PC-9 (cell line): ENCODE measurements at regions not wholly inside any gene's neighbourhood (a gene's known extent, or its start where the extent isn't known, plus 50 kb on each side); places are given as distances from the start of the nearest gene placed in this dataset.

Experiments used
- BruUV-seq: library from RNA; stranded (reverse); fragments of 400-500 nt; replicated peaks from 2 replicates; lab custom pipeline; 2021; lab: Mats Ljungman, UMichigan
- CTCF ChIA-PET: fragments of 300-600 bp; sonication (Branson Sonifier 250); formaldehyde crosslinking; loops from one replicate; lab custom pipeline; 2022; ENCODE audit warnings: antibody characterized with exemption; lab: Charles Lee
- POLR2A ChIA-PET: fragments of 300-600 bp; sonication (Branson Sonifier 250); formaldehyde crosslinking; loops from one replicate; lab custom pipeline; 2022; ENCODE audit warnings: antibody characterized with exemption; ENCODE audit not compliant: unreplicated experiment; lab: Charles Lee
- DNase-seq, 2 experiments: peaks; one replicate each; pipeline versions ENCODE4 v3.0.0 to v3.0.0-alpha.2; 2015 to 2022; ENCODE audit warnings: mixed read lengths in 1 of 2
- H2AFZ ChIP-seq: fragments of 200-600 bp; sonication (generic); 2 replicates; pipeline ENCODE4 v1.8.1; 2017; ENCODE audit warnings: antibody characterized with exemption
- H3F3A ChIP-seq: fragments of 200-600 bp; sonication (generic); 2 replicates; pipeline ENCODE4 v1.8.1; 2017; ENCODE audit warnings: antibody characterized with exemption, mild to moderate bottlenecking, low read depth; ENCODE audit not compliant: insufficient read depth
- H3K27ac ChIP-seq: fragments of 200-600 bp; sonication (generic); 2 replicates; pipeline ENCODE4 v1.6.1; 2016; ENCODE audit warnings: mixed run types
- H3K27me3 ChIP-seq: fragments of 200-600 bp; sonication (generic); 2 replicates; pipeline ENCODE4 v1.6.1; 2016; ENCODE audit warnings: low read depth, mixed run types; ENCODE audit not compliant: insufficient read depth
- H3K36me3 ChIP-seq: fragments of 200-600 bp; sonication (generic); 2 replicates; pipeline ENCODE4 v1.6.1; 2016; ENCODE audit warnings: low read depth, mixed run types
- H3K4me1 ChIP-seq: fragments of 200-600 bp; sonication (generic); replicated peaks from 2 replicates; pipeline ENCODE4 v1.6.1; 2016; ENCODE audit warnings: mixed run types; ENCODE audit not compliant: insufficient read depth
- H3K4me2 ChIP-seq: fragments of 200-600 bp; sonication (generic); 2 replicates; pipeline ENCODE4 v1.6.1; 2017; ENCODE audit warnings: mixed run types
- H3K4me3 ChIP-seq: fragments of 200-600 bp; sonication (generic); 2 replicates; pipeline ENCODE4 v1.6.1; 2016; ENCODE audit warnings: mixed run types
- H3K79me2 ChIP-seq: fragments of 200-600 bp; sonication (generic); 2 replicates; pipeline ENCODE4 v1.6.1; 2017; ENCODE audit warnings: low read depth, mixed run types
- H3K9me2 ChIP-seq: fragments of 200-600 bp; sonication (generic); 2 replicates; pipeline ENCODE4 v1.8.1; 2017; ENCODE audit warnings: mild to moderate bottlenecking; ENCODE audit not compliant: insufficient read depth
- H3K9me3 ChIP-seq: fragments of 200-600 bp; sonication (generic); 2 replicates; pipeline ENCODE4 v1.8.1; 2016; ENCODE audit warnings: low read depth; ENCODE audit not compliant: insufficient read depth
- H4K20me1 ChIP-seq: fragments of 200-600 bp; sonication (generic); 2 replicates; pipeline ENCODE4 v1.8.1; 2017; ENCODE audit not compliant: insufficient read depth
- CTCF ChIP-seq: fragments of 200-600 bp; sonication (generic); conservative IDR thresholded peaks from 2 replicates; pipeline ENCODE4 v1.6.1; 2017; ENCODE audit warnings: mixed run types, antibody characterized with exemption, mild to moderate bottlenecking, moderate library complexity
- EZH2 ChIP-seq: fragments of 200-600 bp; sonication (generic); IDR thresholded peaks from 2 replicates; pipeline ENCODE4 v1.8.0; 2017; ENCODE audit warnings: antibody characterized with exemption, low read depth
- intact Hi-C: fragments of 100-400 bp; cut with micrococcal nuclease; formaldehyde crosslinking; loops from one replicate; pipeline ENCODE4 v1.10.0; 2022; ENCODE audit not compliant: unreplicated experiment

DNA sequence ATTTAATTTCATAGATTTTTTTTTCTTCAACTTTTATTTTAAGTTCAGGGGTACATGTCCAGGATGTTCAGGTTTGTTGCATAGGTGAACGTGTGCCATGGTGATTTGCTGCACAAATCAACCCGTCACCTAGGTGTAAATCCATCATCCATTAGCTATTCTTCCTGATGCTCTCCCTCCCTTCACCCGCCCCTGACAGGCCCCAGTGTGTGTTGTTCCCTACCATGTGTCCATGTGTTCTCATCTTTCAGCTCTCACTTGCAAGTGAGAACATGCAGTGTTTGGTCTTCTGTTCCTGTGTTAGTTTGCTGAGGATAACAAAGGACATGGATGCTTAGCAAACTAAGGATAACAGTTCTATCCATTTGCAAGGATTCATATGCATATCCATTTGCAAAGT, 209.1 kb upstream of the ADCY2 start:
- BruUV-seq, result no TSS peak
- no peak overlapping the region for H2AFZ ChIP-seq
- H3K79me2 ChIP-seq, result no peaks in the 10 kb centered on the region
- no peaks in the 10 kb centered on the region for H3F3A ChIP-seq
- no peak overlapping the region for H3K4me3 ChIP-seq
- H3K4me2 ChIP-seq, result no peak overlapping the region
- H3K4me1 ChIP-seq, result no peaks in the 10 kb centered on the region
- no peak for TF ChIP-seq EZH2
- H3K9me3 ChIP-seq, result no peaks in the 10 kb centered on the region; the same call in 1 of the 2 replicates
- peaks cover 5% of the 10 kb centered on the region; the same call in 1 of the 2 replicates for H3K27me3 ChIP-seq
- H3K9me2 ChIP-seq, result no peaks in the 10 kb centered on the region
- intact Hi-C loops, result no loop called here
- H3K36me3 ChIP-seq, result no peaks in the 10 kb centered on the region
- ChIA-PET POLR2A (no interaction called here), CTCF (no interaction called here)
- no peak overlapping the region for H3K27ac ChIP-seq
- H4K20me1 ChIP-seq, result no peaks in the 10 kb centered on the region
- DNase-seq, result no peak

DNA sequence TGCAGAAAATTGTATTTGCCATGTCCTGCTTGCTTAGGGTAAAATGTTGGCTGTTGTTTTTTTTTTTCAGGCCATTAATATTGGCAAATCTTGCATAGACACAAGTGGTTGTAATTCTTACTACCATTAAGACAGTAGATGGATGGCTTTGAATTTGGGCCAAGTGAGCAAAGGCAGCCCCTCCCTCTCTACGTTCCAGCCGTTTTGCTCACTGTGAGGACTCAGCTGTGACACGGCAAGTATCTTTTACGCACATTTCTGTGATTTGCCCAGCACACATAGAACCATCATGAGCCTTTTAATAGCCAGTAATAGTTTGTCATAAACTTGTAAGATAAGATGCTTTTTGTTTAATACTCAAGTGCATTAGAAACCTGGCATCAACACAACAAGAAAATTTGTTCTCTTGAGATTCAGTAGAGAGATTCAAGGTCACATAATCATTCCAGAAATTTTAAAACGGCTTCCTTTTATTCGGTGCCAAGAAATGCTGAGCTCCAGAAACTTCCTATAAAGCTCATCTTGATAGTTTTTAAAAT, 205.2 kb upstream of the ADCY2 start:
- intact Hi-C loops, result no loop called here
- Histone ChIP-seq H3K9me3 (no peaks in the 10 kb centered on the region; the same call in none of the 2 replicates), H3K4me3 (no peak overlapping the region), H3K36me3 (no peaks in the 10 kb centered on the region), H3K4me1 (no peaks in the 10 kb centered on the region), H3K9me2 (no peaks in the 10 kb centered on the region), H3K4me2 (no peak overlapping the region), H3K79me2 (no peaks in the 10 kb centered on the region), H3F3A (no peaks in the 10 kb centered on the region), H3K27me3 (peaks cover 9% of the 10 kb centered on the region; the same call in 1 of the 2 replicates), H4K20me1 (no peaks in the 10 kb centered on the region; the same call in 1 of the 2 replicates), H2AFZ (no peak overlapping the region), H3K27ac (no peak overlapping the region)
- ChIA-PET POLR2A (no interaction called here), CTCF (no interaction called here)
- DNase-seq, result no peak
- TF ChIP-seq EZH2, result no peak
- TF ChIP-seq CTCF, result no peak
- BruUV-seq, result no TSS peak

- Histone ChIP-seq H3K4me1 (no peaks in the 10 kb centered on the region), H3K9me3 (no peaks in the 10 kb centered on the region; the same call in none of the 2 replicates), H3K4me2 (no peak overlapping the region), H3F3A (no peaks in the 10 kb centered on the region), H2AFZ (no peak overlapping the region), H3K9me2 (no peaks in the 10 kb centered on the region), H3K27me3 (peaks cover 5% of the 10 kb centered on the region; the same call in 1 of the 2 replicates), H4K20me1 (no peaks in the 10 kb centered on the region; the same call in 1 of the 2 replicates), H3K36me3 (no peaks in the 10 kb centered on the region), H3K27ac (no peak overlapping the region), H3K79me2 (no peaks in the 10 kb centered on the region), H3K4me3 (no peak overlapping the region)
- ChIA-PET CTCF (no interaction called here), POLR2A (no interaction called here)
- no peak for DNase-seq
- BruUV-seq, result no TSS peak
- intact Hi-C loops, result no loop called here
- TF ChIP-seq CTCF, result no peak
- no peak for TF ChIP-seq EZH2
Measured at GRCh38 chr5:7192016-7192415, 203.9 kb upstream of the ADCY2 start.

- no peaks in the 10 kb centered on the region for H3K9me2 ChIP-seq
- intact Hi-C loops, result no loop called here
- H3K9me3 ChIP-seq, result no peaks in the 10 kb centered on the region
- H3K79me2 ChIP-seq, result no peaks in the 10 kb centered on the region
- no peaks in the 10 kb centered on the region for H3F3A ChIP-seq
- no TSS peak for BruUV-seq
- no peaks in the 10 kb centered on the region for H3K27me3 ChIP-seq
- no peaks in the 10 kb centered on the region for H3K36me3 ChIP-seq
- H4K20me1 ChIP-seq, result no peaks in the 10 kb centered on the region
- DNase-seq, result no peak
- no peak overlapping the region for H3K4me3 ChIP-seq
- ChIA-PET POLR2A (no interaction called here), CTCF (no interaction called here)
- H2AFZ ChIP-seq, result no peak overlapping the region
- no peaks in the 10 kb centered on the region for H3K4me1 ChIP-seq
- H3K27ac ChIP-seq, result no peak overlapping the region
- H3K4me2 ChIP-seq, result no peak overlapping the region
- TF ChIP-seq CTCF, result no peak
- TF ChIP-seq EZH2, result no peak
Measured at GRCh38 chr5:7202846-7203245, 193.1 kb upstream of the ADCY2 start.
